Activated CD4-positive, alpha-beta T cell treated with anti-CD3 and anti-CD28 coated beads, Interleukin-10, Interleukin-2, amounts not matched to agents 100 ng/mL and 50 ng/mL, durations not matched to agents 16 hours and 8 hours (primary cell): ENCODE measurements at regions not wholly inside any gene's neighbourhood (a gene's known extent, or its start where the extent isn't known, plus 50 kb on each side); places are given as distances from the start of the nearest gene placed in this dataset.
"Not testable (repeated sequence)": the region's sequence is repeated elsewhere in the genome, so short reads cannot be mapped to it uniquely, and the experiment has no call there.

ENCODE experiments used
- DNase-seq: peaks from one replicate; pipeline ENCODE4 v3.0.0-alpha.2; 2020

GRCh38 chr6:27720607-27721580, 191.3 kb downstream of the OR2B2 start:
- peak; percentile 78 for DNase-seq

GRCh38 chr6:27719039-27719438, 193.2 kb downstream of the OR2B2 start:
- peak; percentile 65 for DNase-seq

GRCh38 chr6:27706431-27706830, 205.8 kb downstream of the OR2B2 start:
- DNase-seq = no peak

GRCh38 chr6:27700337-27700736, 211.9 kb downstream of the OR2B2 start:
- no peak for DNase-seq

- DNase-seq = no peak
Observed at GRCh38 chr6:27694547-27694874, 217.7 kb downstream of the OR2B2 start.

- DNase-seq = peak; percentile 47
Observed at GRCh38 chr6:27693766-27694546, 218.2 kb downstream of the OR2B2 start.

GRCh38 chr6:27692133-27692532, 219.2 kb upstream of the ZNF184 start:
- DNase-seq = not testable (repeated sequence)

- peak; percentile 94 for DNase-seq
Observed at GRCh38 chr6:27688014-27688586, 215.2 kb upstream of the ZNF184 start.

GRCh38 chr6:27687154-27688013, 214.5 kb upstream of the ZNF184 start:
- peak; percentile 94 for DNase-seq

- DNase-seq = no peak
Observed at GRCh38 chr6:27685279-27685678, 212.4 kb upstream of the ZNF184 start.

- DNase-seq = peak; percentile 90
Observed at GRCh38 chr6:27684264-27685211, 211.6 kb upstream of the ZNF184 start.

- DNase-seq = no peak
Observed at GRCh38 chr6:27679964-27680694, 207.2 kb upstream of the ZNF184 start.

GRCh38 chr6:27679308-27679963, 206.5 kb upstream of the ZNF184 start:
- DNase-seq = no peak

- no peak for DNase-seq
Observed at GRCh38 chr6:27678469-27678868, 205.6 kb upstream of the ZNF184 start.

- no peak for DNase-seq
Observed at GRCh38 chr6:27674882-27675281, 202.0 kb upstream of the ZNF184 start.

GRCh38 chr6:27672113-27672799, 199.4 kb upstream of the ZNF184 start:
- peak; percentile 82 for DNase-seq

GRCh38 chr6:27669624-27670301, 196.9 kb upstream of the ZNF184 start:
- DNase-seq = no peak

- no peak for DNase-seq
Observed at GRCh38 chr6:27669295-27669623, 196.4 kb upstream of the ZNF184 start.
